HG02763 (cell line): ENCODE measurements at regions not wholly inside any gene's neighbourhood (a gene's known extent, or its start where the extent isn't known, plus 50 kb on each side); places are given as distances from the start of the nearest gene placed in this dataset.
"Not testable (repeated sequence)": the region's sequence is repeated elsewhere in the genome, so short reads cannot be mapped to it uniquely, and the experiment has no call there.

Source experiments
- ATAC-seq: cut with Tn5 transposase; IDR thresholded peaks from one replicate; pipeline ENCODE4 v1.9.1; 2021; ENCODE audit warnings: mild to moderate bottlenecking, moderate library complexity; ENCODE audit not compliant: unreplicated experiment

- no peak for ATAC-seq
These were observed 136.8 kb upstream of the PRKD1 start for GRCh38 chr14:30064454-30064853.

GRCh38 chr14:30069536-30069935, 141.9 kb upstream of the PRKD1 start:
- ATAC-seq, result no peak

GRCh38 chr14:30072454-30072853, 144.8 kb upstream of the PRKD1 start:
- ATAC-seq, result not testable (repeated sequence)

- no peak for ATAC-seq
These were observed 150.3 kb upstream of the PRKD1 start for GRCh38 chr14:30077946-30078345.

GRCh38 chr14:30078811-30079402, 151.3 kb upstream of the PRKD1 start:
- no peak for ATAC-seq

GRCh38 chr14:30082486-30082885, 154.8 kb upstream of the PRKD1 start:
- no peak for ATAC-seq

GRCh38 chr14:30084811-30085210, 157.2 kb upstream of the PRKD1 start:
- no peak for ATAC-seq

GRCh38 chr14:30085943-30086342, 158.3 kb upstream of the PRKD1 start:
- ATAC-seq, result no peak

GRCh38 chr14:30088620-30089019, 161.0 kb upstream of the PRKD1 start:
- ATAC-seq, result no peak

GRCh38 chr14:30108975-30109700, 181.5 kb upstream of the PRKD1 start:
- ATAC-seq, result no peak

GRCh38 chr14:30114051-30114450, 186.4 kb upstream of the PRKD1 start:
- ATAC-seq, result no peak

- ATAC-seq, result no peak
These were observed 188.1 kb upstream of the PRKD1 start for GRCh38 chr14:30115756-30116155.

GRCh38 chr14:30118992-30119640, 191.5 kb upstream of the PRKD1 start:
- no peak for ATAC-seq

- ATAC-seq, result no peak
These were observed 197.8 kb upstream of the PRKD1 start for GRCh38 chr14:30125322-30125979.

- no peak for ATAC-seq
These were observed 202.2 kb upstream of the PRKD1 start for GRCh38 chr14:30129807-30130206.

GRCh38 chr14:30131581-30132097, 204.0 kb upstream of the PRKD1 start:
- no peak for ATAC-seq

GRCh38 chr14:30132196-30132595, 204.5 kb upstream of the PRKD1 start:
- ATAC-seq, result no peak

- ATAC-seq, result no peak
These were observed 207.3 kb upstream of the PRKD1 start for GRCh38 chr14:30134936-30135335.

- no peak for ATAC-seq
These were observed 210.9 kb upstream of the PRKD1 start for GRCh38 chr14:30138567-30138966.

- no peak for ATAC-seq
These were observed 214.6 kb upstream of the PRKD1 start for GRCh38 chr14:30142216-30142615.

- no peak for ATAC-seq
These were observed 216.0 kb upstream of the PRKD1 start for GRCh38 chr14:30143627-30144026.
